GF-D8 (cell line): ENCODE measurements at regions not wholly inside any gene's neighbourhood (a gene's known extent, or its start where the extent isn't known, plus 50 kb on each side); places are given as distances from the start of the nearest gene placed in this dataset.

Source experiments
- DNase-seq: peaks from one replicate; lab custom pipeline; 2025; lab: John Stamatoyannopoulos, UW

DNA sequence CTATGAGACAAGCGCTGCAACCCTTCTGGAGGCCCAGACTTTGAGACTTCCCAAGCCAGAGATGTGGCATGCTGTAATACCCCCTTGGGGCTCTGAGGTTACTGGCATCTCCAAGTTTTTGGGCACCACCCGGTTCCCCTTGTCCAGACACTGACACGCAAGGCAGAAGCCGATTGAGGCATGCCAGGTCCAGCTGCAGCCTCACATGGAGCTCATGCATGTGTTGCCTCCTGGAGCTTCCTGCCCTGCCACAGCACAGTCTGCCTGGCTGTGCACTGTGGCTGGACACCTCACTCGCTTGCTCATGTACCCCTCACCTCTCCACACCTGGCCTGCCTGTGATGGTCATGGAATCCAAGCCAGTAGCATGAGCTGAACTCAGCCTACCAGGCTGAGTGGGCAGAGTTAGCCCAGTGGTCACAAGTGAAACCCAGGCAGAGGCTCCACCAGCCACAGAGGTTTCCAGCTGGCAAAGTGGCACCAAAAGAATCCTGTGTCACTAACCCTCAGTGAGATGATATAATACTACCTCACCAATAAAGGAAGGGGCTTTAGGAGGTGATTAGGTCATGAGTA lies 789.2 kb upstream of the INTU start:
- DNase-seq: no peak

GRCh38 chr4:126850286-126850685 lies 782.5 kb upstream of the INTU start:
- no peak for DNase-seq

GRCh38 chr4:126851391-126851790 lies 781.4 kb upstream of the INTU start:
- no peak for DNase-seq

DNA sequence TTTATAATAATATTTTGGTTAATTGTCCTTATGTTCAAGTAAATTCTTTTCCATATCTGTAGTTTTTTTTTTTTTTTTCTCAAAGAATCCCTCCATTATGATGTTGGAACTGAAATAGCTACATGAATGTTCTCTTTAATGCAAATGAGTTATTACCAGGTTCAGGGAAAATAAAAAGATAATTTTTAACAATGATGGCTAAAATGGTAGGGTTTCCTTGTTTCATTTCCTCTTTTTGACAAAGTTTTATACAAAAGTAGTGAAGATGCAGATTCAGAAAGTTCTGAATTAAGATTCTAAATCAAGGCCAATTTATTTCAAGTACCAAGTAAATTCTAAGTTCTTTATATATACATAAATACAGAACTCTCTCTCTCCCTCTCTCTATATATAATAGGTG lies 779.0 kb upstream of the INTU start:
- no peak for DNase-seq

GRCh38 chr4:126856906-126857305 lies 775.9 kb upstream of the INTU start:
- no peak for DNase-seq

DNA sequence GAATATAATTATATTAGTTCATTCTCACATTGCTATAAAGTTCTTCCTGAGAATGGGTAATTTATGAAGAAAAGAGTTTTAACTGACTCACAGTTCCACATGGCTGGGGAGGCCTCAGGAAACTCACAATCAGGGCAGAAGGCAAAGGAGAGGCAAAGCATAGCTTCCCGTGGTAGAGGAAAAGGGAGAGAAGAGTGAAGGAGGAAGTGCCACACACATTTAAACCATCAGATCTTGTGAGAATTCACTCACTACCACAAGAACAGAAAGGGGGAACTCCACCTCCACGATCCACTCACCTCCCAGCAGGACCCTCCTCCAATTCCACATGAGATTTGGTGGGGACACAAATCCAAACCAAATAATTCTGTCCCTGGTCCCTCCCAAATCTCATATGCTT lies 773.4 kb upstream of the INTU start:
- DNase-seq: no peak

GRCh38 chr4:126859872-126860271 lies 772.9 kb upstream of the INTU start:
- DNase-seq: no peak

GRCh38 chr4:126860308-126860707 lies 772.4 kb upstream of the INTU start:
- DNase-seq: no peak

DNA sequence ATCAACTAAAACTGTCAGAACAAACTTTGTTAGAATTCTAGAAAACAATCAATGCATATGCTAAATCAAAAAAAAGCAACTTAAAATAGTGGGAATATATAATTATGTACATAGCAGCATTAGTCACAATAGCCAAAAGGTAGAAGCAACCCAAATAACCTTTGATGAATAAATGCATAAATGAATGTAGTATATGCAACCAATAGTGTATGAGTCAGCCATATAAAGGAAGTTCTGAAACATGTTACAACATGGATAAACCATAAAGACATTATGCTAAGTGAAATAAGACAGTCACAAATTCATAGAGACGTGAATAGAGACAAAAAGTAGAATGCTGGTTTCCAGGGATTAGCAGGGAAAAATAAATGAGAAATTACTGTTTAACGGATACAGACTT lies 762.8 kb upstream of the INTU start:
- DNase-seq: no peak

GRCh38 chr4:126871810-126872209 lies 760.9 kb upstream of the INTU start:
- DNase-seq: no peak

- no peak for DNase-seq
Observed at GRCh38 chr4:126874533-126874932, 758.2 kb upstream of the INTU start.

DNA sequence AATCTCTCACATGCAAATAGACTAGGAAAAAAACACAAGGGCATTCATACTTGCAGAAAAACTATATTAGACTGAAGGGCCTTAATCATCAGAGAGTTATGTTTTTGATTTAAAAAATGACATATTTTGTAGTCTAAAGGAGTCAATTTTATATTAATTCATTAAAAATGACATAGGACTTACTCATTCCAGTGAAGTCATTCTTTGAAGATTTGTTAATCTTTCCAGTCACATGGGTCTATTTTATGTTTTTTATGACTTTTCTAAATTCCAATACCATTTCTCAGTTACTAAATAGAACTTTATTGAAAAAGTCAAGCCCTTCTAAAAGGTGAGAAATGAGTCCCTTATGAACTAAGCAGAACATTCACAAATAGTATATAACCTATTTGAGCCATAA lies 743.8 kb upstream of the INTU start:
- DNase-seq: no peak

GRCh38 chr4:126890383-126890782 lies 742.4 kb upstream of the INTU start:
- DNase-seq: no peak

DNA sequence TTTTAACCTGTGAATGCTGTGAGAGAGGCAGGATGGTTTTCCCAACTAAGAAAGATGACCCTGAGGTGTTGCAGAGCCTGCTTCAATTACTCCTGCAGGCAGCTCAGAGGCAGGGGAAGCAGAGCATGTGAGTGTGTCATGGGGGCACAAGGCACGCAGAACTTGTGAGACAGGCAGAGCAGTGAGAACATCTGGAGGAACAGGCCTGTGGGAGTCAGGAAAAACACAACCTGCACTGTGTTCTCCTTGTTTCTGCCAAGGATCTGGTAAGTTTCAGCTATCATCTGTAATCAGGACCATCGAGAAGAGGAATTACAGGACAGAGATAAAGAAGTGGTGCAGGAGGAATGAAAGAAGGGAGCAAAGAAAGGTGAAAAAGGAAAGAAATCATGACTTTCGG lies 741.8 kb upstream of the INTU start:
- no peak for DNase-seq

- DNase-seq: no peak
Observed at GRCh38 chr4:126894963-126895362, 737.8 kb upstream of the INTU start.

DNA sequence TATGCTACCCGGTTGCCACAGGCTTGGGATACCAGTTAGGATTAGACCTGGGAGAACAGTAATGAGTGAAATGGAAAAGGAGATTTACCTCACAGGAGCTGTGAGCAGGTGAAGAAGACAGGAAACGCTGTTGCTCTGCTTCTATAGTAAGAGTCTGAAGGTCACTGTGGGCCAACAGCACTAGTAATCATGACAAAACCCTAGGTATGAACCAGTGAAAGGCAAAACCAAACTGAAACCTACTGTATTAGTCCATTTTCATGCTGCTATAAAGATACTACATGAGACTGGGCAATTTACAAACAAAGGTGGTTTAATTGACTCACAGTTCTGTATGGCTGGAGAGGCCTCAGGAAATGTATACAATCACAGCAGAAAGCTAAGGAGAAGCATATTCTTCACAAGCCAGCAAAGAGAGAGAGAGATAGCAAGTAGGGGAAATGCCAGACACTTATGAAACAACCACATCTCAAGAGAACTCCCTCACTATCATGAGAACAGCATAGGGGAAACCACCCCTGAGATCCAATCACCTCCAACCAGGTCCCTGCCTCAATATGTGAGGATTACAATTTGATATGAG lies 736.7 kb upstream of the INTU start:
- no peak for DNase-seq

DNA sequence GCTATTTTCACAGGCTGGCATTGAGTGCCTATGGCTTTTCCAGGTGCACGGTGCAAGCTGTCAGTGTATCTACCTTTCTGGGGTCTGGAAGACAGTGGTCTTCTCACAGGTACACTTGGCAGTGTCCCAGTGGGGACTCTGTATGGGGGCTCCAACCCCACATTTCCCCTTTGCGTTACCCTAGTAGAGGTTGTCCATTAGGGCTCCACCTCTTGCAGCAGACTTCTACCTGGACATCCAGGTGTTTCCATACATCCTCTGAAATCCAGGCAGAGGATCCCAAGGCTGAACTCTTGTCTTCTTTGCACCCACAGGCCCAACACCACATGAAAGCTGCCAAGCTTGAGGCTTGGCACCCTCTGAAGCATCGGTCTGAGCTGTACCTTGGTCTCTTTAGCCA lies 735.7 kb upstream of the INTU start:
- no peak for DNase-seq

- DNase-seq: no peak
Observed at GRCh38 chr4:126898815-126899214, 733.9 kb upstream of the INTU start.

DNA sequence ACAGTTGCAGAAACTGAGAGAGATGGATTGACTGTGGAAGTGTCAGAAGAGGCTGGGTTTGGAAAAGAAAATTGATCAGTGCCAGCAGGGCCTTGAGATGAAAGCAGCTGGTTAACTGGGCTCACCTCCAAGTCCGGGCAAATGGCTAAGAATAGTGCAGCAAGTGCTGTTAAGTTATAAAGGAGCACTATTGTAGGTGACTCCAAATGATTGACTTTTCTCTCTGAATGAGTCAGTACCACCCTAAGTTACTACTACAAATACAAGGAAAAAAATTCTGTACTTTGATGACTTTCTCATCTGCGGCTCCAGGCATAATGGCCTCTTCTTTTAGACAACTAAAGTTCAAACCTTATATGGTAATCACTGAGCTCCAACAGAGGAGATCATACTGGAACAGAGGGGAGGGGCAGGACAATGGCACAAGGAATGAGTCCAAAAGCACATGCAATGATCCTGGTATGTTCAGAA lies 733.4 kb upstream of the INTU start:
- DNase-seq: no peak

GRCh38 chr4:126906466-126906865 lies 726.3 kb upstream of the INTU start:
- DNase-seq: no peak

DNA sequence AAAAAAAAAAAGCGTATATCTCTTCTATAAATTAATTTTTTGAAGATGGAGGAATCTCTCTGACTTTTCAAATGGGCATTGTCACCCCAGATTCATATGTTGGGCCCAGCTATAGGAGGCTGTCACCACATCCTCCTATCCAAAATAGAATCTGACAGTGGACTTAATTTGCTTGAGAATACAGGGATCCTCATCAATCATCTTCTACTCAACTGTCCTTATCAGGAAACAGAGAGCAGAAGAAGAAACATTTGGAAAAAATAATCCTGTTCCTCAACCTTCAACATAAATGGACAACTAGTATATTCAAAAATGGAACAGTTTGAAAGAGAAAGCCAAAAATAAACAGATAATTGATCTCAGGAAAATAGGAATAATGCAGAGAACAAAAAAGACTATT lies 725.4 kb upstream of the INTU start:
- no peak for DNase-seq

- DNase-seq: no peak
Observed at GRCh38 chr4:126916049-126916625, 716.6 kb upstream of the INTU start.

DNA sequence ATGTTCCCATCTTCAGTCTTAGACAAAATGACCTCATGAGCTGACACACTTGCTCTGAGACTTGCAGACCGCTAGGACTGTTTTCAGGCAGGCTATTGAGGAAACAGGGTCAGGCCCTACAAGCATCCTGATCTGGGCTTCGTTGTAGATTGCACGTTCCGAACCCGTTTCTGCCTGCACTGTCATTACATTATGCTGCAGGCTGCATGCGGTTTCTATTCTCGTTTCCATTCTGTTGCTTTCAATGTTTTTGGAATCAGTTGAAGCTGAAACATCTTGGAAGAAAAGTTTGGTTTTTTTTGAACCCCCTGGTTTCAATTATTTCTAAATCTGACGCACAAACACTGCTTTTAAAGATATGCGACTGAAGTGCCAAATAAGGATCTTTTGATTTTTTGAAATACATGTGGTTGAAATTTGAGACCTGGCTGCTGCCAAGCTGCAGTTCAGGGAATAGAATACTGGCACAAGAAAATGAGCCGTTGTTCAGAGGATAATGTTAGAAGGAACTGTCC lies 716.1 kb upstream of the INTU start:
- no peak for DNase-seq
